ENCODE measurements at regions not wholly inside any gene's neighbourhood (a gene's known extent, or its start where the extent isn't known, plus 50 kb on each side); places are given as distances from the start of the nearest gene placed in this dataset.

DNA sequence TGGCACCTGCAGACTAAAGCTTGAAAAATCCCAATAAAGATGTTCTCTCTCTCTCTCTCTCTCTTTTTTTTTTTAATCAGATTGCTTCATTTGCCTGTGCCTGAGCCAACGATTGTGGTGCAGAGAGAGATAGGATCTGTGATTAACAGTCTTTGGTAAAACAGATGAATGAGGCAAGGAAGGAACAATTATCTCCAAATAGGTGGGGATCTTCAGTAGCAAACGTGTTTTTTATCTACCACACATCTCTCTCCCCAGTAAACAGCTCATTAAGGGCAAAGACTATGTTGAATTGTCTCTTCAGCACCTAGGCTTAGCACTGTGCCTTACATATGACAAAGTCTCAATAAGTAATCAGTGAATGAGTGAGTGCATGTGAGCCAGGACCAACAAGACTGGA lies 96.3 kb downstream of the SMIM20 start:
- peaks cover 6 to 9% of the 10 kb centered on the region in 2 donors for H3K9me3 ChIP-seq (replicated peaks in 1 of 2; ENCODE audit: control insufficient read depth in 1 of 2, insufficient read depth in 1 of 2, low read length in 2 of 2)
- intact Hi-C loops (cut with micrococcal nuclease): no loop called here
- H3K4me2 ChIP-seq (replicated peaks; ENCODE audit: extremely low read depth, low read length, poor library complexity, severe bottlenecking): no peak overlapping the region
- Mint-ChIP-seq H3K27me3 (ENCODE audit: low read depth in 3 of 3) (peaks cover 6 to 18% (median 7%) of the 10 kb centered on the region in 3 donors), H3K4me3 (peak overlapping the region in 1 of 2 donors; percentile 31), H3K27ac (no peak overlapping the region), H3K36me3 (peaks cover 0 to 3% of the 10 kb centered on the region in 2 donors), H3K4me1 (peaks cover 14% of the 10 kb centered on the region), H3K9me3 (peaks cover 3 to 16% (median 10%) of the 10 kb centered on the region in 7 donors)
- WGBS (ENCODE audit: insufficient coverage): no CpG with 5 or more reads among the region's 2 CpGs
- no peak overlapping the region for H3K27ac ChIP-seq (ENCODE audit: low read depth in 1 of 2, low read length in 2 of 2)
- DNase-seq: no peak
- H3K36me3 ChIP-seq (replicated peaks in 1 of 2; ENCODE audit: control insufficient read depth in 1 of 2, insufficient read depth in 2 of 2, low read length in 2 of 2): no peaks in the 10 kb centered on the region
- peaks cover 4 to 13% of the 10 kb centered on the region in 2 donors for H3K4me1 ChIP-seq (ENCODE audit: control insufficient read depth in 1 of 2, insufficient read depth in 2 of 2, low read length in 2 of 2)
- no peak overlapping the region for H2AFZ ChIP-seq (ENCODE audit: insufficient read depth, low read depth, low read length, poor library complexity, severe bottlenecking)
- no peaks in the 10 kb centered on the region for H4K20me1 ChIP-seq (ENCODE audit: insufficient read depth, low read length)
- H3K4me3 ChIP-seq (replicated peaks in 1 of 3; ENCODE audit: low read depth in 2 of 3, low read length in 3 of 3): no peak overlapping the region
- peaks cover 0 to 5% of the 10 kb centered on the region in 2 donors for H3K27me3 ChIP-seq (ENCODE audit: control insufficient read depth in 2 of 2, insufficient read depth in 2 of 2, low read length in 2 of 2)
- H3K79me2 ChIP-seq (ENCODE audit: insufficient read depth, low read length): no peaks in the 10 kb centered on the region
- TF ChIP-seq, protein P1, sequence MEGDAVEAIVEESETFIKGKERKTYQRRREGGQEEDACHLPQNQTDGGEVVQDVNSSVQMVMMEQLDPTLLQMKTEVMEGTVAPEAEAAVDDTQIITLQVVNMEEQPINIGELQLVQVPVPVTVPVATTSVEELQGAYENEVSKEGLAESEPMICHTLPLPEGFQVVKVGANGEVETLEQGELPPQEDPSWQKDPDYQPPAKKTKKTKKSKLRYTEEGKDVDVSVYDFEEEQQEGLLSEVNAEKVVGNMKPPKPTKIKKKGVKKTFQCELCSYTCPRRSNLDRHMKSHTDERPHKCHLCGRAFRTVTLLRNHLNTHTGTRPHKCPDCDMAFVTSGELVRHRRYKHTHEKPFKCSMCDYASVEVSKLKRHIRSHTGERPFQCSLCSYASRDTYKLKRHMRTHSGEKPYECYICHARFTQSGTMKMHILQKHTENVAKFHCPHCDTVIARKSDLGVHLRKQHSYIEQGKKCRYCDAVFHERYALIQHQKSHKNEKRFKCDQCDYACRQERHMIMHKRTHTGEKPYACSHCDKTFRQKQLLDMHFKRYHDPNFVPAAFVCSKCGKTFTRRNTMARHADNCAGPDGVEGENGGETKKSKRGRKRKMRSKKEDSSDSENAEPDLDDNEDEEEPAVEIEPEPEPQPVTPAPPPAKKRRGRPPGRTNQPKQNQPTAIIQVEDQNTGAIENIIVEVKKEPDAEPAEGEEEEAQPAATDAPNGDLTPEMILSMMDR (IDR thresholded peaks at IDR 0.05): no peak
- H3K9ac ChIP-seq (ENCODE audit: insufficient read depth, low read length, poor library complexity, severe bottlenecking): no peak overlapping the region

DNA sequence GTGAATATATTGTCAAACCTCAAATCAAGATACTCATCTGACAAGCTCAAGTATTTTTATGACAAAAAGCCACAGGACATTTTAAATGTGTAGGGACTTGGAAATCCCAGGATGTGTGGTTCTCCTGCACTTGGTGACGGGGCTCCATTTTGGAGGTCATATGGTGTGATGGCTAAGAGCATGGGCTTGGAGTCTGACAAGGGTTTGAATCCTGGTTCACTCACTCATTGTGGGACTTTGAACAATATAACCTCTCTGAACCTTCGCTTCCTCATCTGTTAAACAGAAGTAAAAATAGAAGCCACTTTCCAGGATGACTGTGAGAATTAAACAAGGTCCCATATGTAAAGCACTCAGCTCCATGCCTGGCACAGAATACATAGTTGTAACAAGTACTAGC lies 99.6 kb downstream of the SMIM20 start:
- H3K4me3 Mint-ChIP-seq: no peak overlapping the region
- intact Hi-C loops (cut with micrococcal nuclease): no loop called here
- no peak overlapping the region for H2AFZ ChIP-seq (ENCODE audit: insufficient read depth, low read depth, low read length, poor library complexity, severe bottlenecking)
- H3K9me3 Mint-ChIP-seq: peaks cover 3 to 12% (median 6%) of the 10 kb centered on the region in 7 donors
- no peak overlapping the region for H3K4me2 ChIP-seq (replicated peaks; ENCODE audit: extremely low read depth, low read length, poor library complexity, severe bottlenecking)
- no peak overlapping the region for H3K27ac Mint-ChIP-seq
- 0% methylated on average over 1 of the region's 2 CpGs for WGBS (ENCODE audit: insufficient coverage)
- H3K9me3 ChIP-seq (replicated peaks in 1 of 2; ENCODE audit: control insufficient read depth in 1 of 2, insufficient read depth in 1 of 2, low read length in 2 of 2): peaks cover 0 to 6% of the 10 kb centered on the region in 2 donors
- H4K20me1 ChIP-seq (ENCODE audit: insufficient read depth, low read length): no peaks in the 10 kb centered on the region
- TF ChIP-seq, protein P1 (IDR thresholded peaks at IDR 0.05): no peak
- no peak overlapping the region for H3K9ac ChIP-seq (ENCODE audit: insufficient read depth, low read length, poor library complexity, severe bottlenecking)
- peaks cover 0 to 6% of the 10 kb centered on the region in 2 donors for H3K4me1 ChIP-seq (ENCODE audit: control insufficient read depth in 1 of 2, insufficient read depth in 2 of 2, low read length in 2 of 2)
- H3K79me2 ChIP-seq (ENCODE audit: insufficient read depth, low read length): no peaks in the 10 kb centered on the region
- no peak for DNase-seq
- peaks cover 0 to 5% of the 10 kb centered on the region in 2 donors for H3K27me3 ChIP-seq (ENCODE audit: control insufficient read depth in 2 of 2, insufficient read depth in 2 of 2, low read length in 2 of 2)
- no peaks in the 10 kb centered on the region for H3K36me3 ChIP-seq (replicated peaks in 1 of 2; ENCODE audit: control insufficient read depth in 1 of 2, insufficient read depth in 2 of 2, low read length in 2 of 2)
- peaks cover 6 to 18% (median 9%) of the 10 kb centered on the region in 3 donors for H3K27me3 Mint-ChIP-seq (ENCODE audit: low read depth in 3 of 3)
- no peak overlapping the region for H3K27ac ChIP-seq (ENCODE audit: low read depth in 1 of 2, low read length in 2 of 2)
- peaks cover 0 to 1% of the 10 kb centered on the region in 2 donors for H3K36me3 Mint-ChIP-seq
- no peak overlapping the region for H3K4me3 ChIP-seq (replicated peaks in 1 of 3; ENCODE audit: low read depth in 2 of 3, low read length in 3 of 3)
- peaks cover 5% of the 10 kb centered on the region for H3K4me1 Mint-ChIP-seq

All from CD14-positive monocyte (primary cell).